GM18861 (cell line): ENCODE measurements at regions not wholly inside any gene's neighbourhood (a gene's known extent, or its start where the extent isn't known, plus 50 kb on each side); places are given as distances from the start of the nearest gene placed in this dataset.

Experiments
- ATAC-seq: cut with Tn5 transposase; IDR thresholded peaks from one replicate; pipeline ENCODE4 v1.9.1; 2021; ENCODE audit not compliant: unreplicated experiment

- ATAC-seq = no peak
Measured at GRCh38 chr7:68671671-68672070, 926.6 kb upstream of the AUTS2 start.

- no peak for ATAC-seq
Measured at GRCh38 chr7:68674826-68675225, 923.4 kb upstream of the AUTS2 start.

DNA sequence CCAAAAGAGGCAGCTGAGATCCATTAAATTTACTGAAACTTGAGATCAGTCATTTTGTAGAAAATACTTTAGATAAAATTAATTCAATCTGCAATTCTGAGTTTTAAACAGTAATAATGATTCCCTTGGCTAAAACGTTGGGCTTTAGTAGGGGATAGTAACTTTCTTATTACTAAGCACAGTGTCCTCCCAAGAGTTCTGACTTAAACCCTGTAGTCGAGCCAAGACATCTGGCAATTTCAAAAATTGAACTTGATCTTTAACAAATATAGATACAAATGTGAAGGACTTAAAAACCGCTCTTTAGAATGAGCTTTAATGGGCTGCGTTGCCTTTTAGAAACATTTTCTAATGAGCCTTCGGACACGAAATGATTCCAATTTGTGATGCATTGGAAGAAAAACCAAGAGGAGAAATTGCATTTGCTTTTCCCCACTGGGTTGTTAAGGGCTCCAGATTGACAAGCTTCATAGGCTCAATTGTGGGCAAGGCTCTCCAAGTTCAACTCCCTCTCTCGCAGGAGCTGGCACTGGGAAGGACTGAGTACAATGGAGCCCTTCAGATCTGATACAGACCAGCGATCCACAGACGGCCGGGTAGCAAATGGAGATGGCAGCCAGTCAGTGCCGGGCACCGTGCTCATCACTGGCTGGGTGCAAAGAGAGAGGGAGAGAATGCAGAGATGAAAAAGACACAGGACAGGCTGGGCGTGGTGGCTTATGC lies 921.3 kb upstream of the AUTS2 start:
- ATAC-seq = no peak

GRCh38 chr7:68678196-68678595 lies 920.1 kb upstream of the AUTS2 start:
- ATAC-seq = no peak

GRCh38 chr7:68679459-68680234 lies 918.6 kb upstream of the AUTS2 start:
- no peak for ATAC-seq

GRCh38 chr7:68680235-68680872 lies 917.9 kb upstream of the AUTS2 start:
- no peak for ATAC-seq

GRCh38 chr7:68682910-68683309 lies 915.4 kb upstream of the AUTS2 start:
- no peak for ATAC-seq

GRCh38 chr7:68684246-68684839 lies 913.9 kb upstream of the AUTS2 start:
- ATAC-seq = no peak

- no peak for ATAC-seq
Measured at GRCh38 chr7:68684996-68685395, 913.3 kb upstream of the AUTS2 start.

DNA sequence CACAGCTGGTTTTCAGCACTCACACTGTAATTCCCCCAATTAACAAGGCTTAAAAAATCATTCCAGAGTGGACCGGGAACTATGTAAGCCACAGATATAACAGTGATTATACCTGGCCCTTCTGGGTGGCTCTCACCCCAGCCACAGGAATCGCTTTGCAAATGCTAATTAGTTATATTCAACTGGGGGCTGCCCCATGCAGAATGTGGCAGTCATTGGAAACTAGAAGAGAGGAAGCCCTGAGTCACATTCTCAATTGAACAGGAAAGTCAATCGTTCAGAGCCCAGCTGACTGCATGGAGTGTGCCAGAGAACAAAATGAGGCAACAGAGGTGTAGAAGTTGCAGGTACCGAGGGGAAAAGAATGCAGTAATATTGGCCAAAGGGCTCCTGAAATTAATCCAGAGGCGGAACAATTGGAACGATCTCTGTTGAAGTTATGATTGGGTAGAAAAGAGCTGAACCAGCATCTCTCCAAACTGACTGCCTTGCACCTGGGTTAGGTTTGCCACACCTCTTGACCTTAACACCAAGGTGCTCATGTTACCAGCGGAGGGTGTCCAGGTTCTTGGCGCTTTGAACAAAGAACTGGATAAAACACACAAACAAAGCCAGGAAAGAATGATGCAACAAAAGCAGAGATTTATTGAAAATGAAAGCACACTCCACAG lies 909.7 kb upstream of the AUTS2 start:
- no peak for ATAC-seq

- ATAC-seq = no peak
Measured at GRCh38 chr7:68689087-68689433, 909.2 kb upstream of the AUTS2 start.

GRCh38 chr7:68691261-68692216 lies 906.7 kb upstream of the AUTS2 start:
- ATAC-seq = no peak

- ATAC-seq = no peak
Measured at GRCh38 chr7:68692511-68692910, 905.8 kb upstream of the AUTS2 start.

GRCh38 chr7:68694656-68695055 lies 903.6 kb upstream of the AUTS2 start:
- no peak for ATAC-seq

DNA sequence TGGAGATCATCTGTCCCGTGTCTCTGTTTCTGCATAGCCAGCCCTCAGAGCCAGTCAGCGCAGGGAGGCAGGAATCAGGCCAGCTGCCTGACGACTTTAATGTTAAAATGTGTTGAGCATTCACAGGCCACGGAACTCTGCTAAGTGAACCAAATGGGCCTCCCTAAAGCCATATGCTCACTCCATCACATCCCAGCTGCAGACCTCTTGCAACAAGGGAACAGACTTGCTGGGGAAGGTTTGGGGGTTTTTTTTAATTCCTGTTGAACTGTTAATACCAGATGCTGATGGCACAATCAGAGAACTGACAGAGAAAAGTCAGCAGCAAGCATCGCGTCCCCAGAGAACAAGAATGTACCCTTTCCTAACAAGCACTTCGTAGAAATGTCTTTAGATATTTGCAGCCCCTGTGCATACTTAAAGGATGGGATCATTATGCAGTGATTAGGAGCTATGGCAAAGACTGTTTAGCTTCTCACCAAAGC lies 900.4 kb upstream of the AUTS2 start:
- ATAC-seq = no peak

GRCh38 chr7:68699090-68699711 lies 899.1 kb upstream of the AUTS2 start:
- ATAC-seq = no peak

GRCh38 chr7:68700414-68700813 lies 897.9 kb upstream of the AUTS2 start:
- no peak for ATAC-seq

DNA sequence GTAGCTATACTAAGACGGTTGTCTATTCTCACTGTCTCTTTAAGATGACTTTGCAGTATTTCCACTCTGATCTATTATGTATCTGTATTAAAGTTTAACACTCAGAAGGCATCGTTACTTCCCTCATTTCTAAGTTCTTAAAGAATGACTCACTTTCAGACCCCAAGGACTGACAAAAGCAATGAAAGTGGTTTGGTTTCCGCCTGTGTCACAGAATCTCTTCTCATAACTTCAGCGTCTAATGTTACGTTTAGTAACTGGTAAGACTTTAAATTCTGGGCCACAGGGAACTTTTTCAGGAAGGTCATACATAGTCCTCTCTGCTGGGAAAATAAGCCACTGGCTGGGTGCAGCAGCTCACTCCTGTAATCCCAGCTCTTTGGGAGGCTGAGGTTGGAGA lies 892.0 kb upstream of the AUTS2 start:
- ATAC-seq = no peak

DNA sequence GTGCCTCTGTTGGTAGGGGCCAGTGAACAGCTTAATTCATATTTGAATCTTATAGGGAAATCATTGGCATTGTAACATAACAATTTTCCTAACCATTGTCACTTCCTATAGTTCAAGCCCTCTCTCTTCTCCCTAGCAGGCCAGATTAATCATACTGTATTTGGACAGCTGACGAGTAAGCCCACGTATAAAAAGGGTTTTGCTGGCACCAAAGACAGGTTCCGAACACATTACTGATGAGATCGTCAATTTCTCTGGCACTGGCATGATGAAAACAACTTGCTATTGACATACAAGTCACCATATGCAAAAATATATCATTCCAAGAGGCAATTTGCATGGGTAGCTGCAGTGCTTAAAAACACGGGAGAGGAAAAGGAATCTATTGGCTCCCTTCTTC lies 891.1 kb upstream of the AUTS2 start:
- ATAC-seq = no peak

DNA sequence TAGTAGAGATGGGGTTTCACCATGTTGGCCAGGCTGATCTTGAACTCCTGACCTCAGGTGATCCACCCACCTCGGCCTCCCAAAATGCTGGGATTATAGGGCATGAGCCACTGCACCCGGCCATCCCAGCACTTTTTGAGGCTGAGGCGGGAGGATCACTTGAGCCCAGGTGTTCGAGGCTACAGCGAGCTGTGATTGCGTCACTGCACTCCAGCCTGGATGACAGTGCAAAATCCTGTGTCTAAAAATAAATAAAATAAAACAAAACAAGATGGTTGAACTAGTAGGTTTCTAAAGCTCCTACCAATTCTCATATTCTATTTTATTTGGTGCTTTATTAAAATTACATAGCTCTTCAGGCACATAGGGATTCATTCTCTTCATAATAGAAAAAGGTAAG lies 890.3 kb upstream of the AUTS2 start:
- ATAC-seq = no peak
